HFF-Myc (cell line): ENCODE measurements at regions not wholly inside any gene's neighbourhood (a gene's known extent, or its start where the extent isn't known, plus 50 kb on each side); places are given as distances from the start of the nearest gene placed in this dataset.
A peak's percentile ranks its signal among the peaks of the same experiment; 100 is the strongest.
"Not testable (repeated sequence)": the region's sequence is repeated elsewhere in the genome, so short reads cannot be mapped to it uniquely, and the experiment has no call there.

Source experiments
- DNase-seq: peaks from one replicate; pipeline ENCODE4 v3.0.0-alpha.2; 2011; ENCODE audit warnings: low read depth; ENCODE audit errors: extremely low read depth
- H3K4me3 ChIP-seq: replicated peaks from 2 replicates; pipeline ENCODE4 v1.5.1; 2011; ENCODE audit warnings: low read depth, mild to moderate bottlenecking, control low read depth, low read length
- CTCF ChIP-seq: IDR thresholded peaks from 2 replicates; pipeline ENCODE4 v1.5.1; 2012; ENCODE audit warnings: mild to moderate bottlenecking, low read depth, low read length, control low read depth; ENCODE audit errors: missing control alignments

- H3K4me3 ChIP-seq: no peak overlapping the region
- no peak for DNase-seq
- TF ChIP-seq CTCF: no peak
Measured at GRCh38 chr2:186925514-186925913, 76.5 kb upstream of the ZSWIM2 start.

GRCh38 chr2:186922316-186922715 lies 73.3 kb upstream of the ZSWIM2 start:
- H3K4me3 ChIP-seq, DNase-seq: not testable (repeated sequence)

- no peak for TF ChIP-seq CTCF
- peak; percentile 79 for DNase-seq
- no peak overlapping the region for H3K4me3 ChIP-seq
Measured at GRCh38 chr2:186919296-186919695, 70.3 kb upstream of the ZSWIM2 start.

- no peak overlapping the region for H3K4me3 ChIP-seq
- DNase-seq: no peak
- TF ChIP-seq CTCF: no peak
Measured at GRCh38 chr2:186918495-186918894, 69.5 kb upstream of the ZSWIM2 start.

- no peak for TF ChIP-seq CTCF
- no peak for DNase-seq
- no peak overlapping the region for H3K4me3 ChIP-seq
Measured at GRCh38 chr2:186917866-186918265, 68.9 kb upstream of the ZSWIM2 start.

GRCh38 chr2:186913870-186914269 lies 64.9 kb upstream of the ZSWIM2 start:
- TF ChIP-seq CTCF: no peak
- H3K4me3 ChIP-seq: no peak overlapping the region
- DNase-seq: no peak

- no peak for TF ChIP-seq CTCF
- H3K4me3 ChIP-seq: no peak overlapping the region
- DNase-seq: no peak
Measured at GRCh38 chr2:186912979-186913378, 64.0 kb upstream of the ZSWIM2 start.
